HG02973 (cell line): ENCODE measurements at regions not wholly inside any gene's neighbourhood (a gene's known extent, or its start where the extent isn't known, plus 50 kb on each side); places are given as distances from the start of the nearest gene placed in this dataset.

Source experiments
- ATAC-seq: cut with Tn5 transposase; IDR thresholded peaks from one replicate; pipeline ENCODE4 v1.9.1; 2021; ENCODE audit warnings: moderate library complexity; ENCODE audit not compliant: unreplicated experiment

DNA sequence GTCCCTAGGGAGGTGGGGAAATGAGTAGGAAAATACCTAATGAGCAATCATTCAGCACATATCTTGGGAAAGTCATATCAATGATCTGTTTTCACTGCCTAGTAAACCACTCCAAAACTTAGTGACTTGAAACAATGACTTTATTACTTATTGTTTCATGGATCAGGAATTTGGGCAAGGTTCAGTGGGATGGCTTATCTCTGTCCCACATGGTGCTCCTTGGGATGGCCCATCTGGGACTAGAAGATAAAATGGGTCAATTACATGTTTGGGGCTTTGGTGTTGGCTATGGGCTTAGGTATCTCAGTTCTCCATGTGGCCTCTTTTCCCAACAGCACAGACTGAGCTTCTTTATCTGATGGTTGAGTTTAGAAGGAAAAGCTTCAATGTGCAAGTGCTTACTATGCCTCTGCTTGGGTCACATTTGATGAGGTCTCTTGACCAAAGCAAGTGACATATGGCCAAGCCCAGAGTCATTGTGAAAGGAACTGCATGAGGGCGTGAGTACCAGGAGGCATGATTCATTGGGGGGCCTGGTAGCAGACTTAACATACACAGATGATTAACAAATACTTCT, 218.1 kb upstream of the TNP1 start:
- ATAC-seq = no peak

GRCh38 chr2:217076657-217077232, 216.9 kb upstream of the TNP1 start:
- ATAC-seq = no peak

DNA sequence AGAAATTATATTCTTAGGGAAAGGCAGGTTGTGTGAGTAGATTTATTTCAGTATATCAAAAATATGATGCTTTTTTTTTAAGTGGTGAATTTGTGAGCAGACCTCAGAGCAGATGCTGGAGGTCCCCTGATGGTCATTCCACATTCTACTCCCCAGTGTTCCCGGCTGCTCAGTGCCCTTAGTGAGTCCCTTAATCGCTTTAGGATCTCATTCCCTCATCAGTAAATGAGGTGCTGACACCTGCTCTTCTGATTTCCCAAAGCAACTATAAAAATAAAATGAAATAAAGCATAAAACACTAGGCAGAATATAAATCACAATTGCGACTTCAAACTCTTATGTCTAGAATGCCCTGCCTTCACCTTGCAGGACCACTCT, 216.2 kb upstream of the TNP1 start:
- ATAC-seq = no peak

DNA sequence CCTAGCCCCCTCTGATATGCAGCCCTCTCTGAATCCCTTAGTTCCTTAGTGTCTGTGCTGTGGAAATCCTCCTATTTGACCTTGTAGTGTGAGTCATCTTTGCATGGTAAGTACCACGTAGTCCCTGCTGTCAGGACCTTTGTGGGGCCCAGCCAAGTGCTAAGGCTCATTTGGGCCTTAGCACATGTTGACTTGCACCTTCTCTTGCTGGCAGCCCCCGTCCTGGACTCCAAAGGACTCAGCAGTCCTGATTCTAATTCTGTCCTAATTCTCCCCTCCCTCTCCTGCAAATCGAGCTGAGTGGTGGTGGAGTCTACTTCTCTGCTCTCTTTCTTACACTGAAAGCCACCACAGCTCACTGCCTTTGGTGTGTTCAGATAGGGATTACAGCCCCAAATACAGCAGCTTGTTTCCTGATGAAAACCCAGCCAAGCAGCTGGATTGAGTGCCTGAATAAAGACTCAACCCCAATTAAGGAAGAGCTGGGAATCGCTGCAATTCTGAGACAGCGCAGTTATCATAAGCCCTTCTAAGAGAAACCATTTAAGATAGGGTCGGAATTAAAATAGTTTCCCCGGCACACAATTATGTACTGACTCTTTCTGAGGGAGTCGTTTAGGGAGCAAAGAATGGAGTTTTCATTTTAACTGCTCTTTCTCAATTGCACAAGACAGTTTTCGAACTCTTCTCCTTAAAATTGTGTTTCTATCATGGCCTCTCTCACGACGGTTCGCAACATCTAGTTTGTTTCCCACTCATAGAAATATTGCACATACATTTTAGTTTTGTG, 215.6 kb upstream of the TNP1 start:
- ATAC-seq = no peak

GRCh38 chr2:217074576-217075255, 214.9 kb upstream of the TNP1 start:
- ATAC-seq = no peak

GRCh38 chr2:217071416-217071815, 211.6 kb upstream of the TNP1 start:
- no peak for ATAC-seq

GRCh38 chr2:217070611-217071010, 210.7 kb upstream of the TNP1 start:
- ATAC-seq = no peak

DNA sequence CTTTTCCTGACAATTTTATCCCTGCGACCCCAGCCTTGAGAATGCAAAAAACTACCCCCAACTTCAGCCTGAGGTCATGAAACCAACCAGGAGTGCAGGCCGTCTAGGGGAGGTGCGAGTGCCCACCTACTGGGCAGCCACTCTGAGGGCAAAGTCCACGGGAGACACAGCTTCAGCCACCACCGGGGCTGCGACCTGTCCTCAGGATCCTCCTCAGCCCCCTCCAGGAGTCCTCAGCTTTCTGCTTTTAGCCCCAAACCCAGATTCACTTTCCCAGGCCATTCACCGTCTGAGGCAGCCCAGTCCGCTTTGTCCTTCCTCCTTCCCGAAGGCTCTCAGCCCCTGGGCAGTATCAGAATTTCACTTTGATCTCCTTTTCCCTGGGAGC, 210.2 kb upstream of the TNP1 start:
- no peak for ATAC-seq

GRCh38 chr2:217069263-217070042, 209.6 kb upstream of the TNP1 start:
- ATAC-seq = no peak

DNA sequence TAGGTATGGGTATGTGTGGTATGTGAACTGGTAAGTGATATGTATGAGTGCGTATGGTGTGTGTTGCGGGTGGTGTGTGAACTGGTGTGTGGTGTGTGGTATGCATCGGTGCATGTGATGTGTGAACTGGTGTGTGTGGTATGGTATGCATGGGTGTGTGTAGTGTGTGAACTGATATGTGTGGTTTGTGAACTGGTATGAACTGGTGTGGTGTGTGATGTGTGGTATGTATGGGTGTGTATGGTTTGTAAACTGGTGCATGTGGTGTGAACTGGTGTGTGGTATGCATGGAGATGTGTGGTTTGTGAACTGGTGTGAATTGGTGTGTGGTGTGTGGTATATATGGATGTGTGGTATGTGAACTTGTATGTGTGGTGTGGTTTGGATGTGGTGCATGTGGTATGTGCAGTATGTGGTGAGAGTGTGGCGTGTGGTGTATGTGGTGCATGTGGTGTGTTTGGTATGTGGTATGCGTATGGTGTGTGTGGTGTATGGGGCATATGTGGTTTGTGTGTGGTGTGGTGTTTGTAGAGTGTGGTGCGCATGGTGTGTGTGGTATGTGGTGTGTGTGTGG, 208.9 kb upstream of the TNP1 start:
- no peak for ATAC-seq

GRCh38 chr2:217067787-217068186, 207.9 kb upstream of the TNP1 start:
- ATAC-seq = no peak

GRCh38 chr2:217066510-217067270, 206.8 kb upstream of the TNP1 start:
- no peak for ATAC-seq

GRCh38 chr2:217065695-217066405, 206.0 kb upstream of the TNP1 start:
- ATAC-seq = no peak

DNA sequence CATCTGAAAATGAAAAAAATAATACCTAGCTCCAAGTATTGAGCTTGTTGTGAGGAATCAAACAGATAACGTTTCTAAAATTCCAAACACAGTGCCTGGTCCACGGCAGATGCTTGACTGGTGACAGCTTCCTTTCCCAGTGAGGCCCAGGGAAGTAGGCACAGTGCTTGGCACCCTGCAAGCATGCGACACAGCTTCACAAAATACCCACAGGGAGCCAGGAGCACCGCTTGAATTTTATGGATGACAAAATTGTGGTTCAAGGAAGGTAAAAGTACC, 205.1 kb upstream of the TNP1 start:
- no peak for ATAC-seq

GRCh38 chr2:217064234-217065011, 204.6 kb upstream of the TNP1 start:
- ATAC-seq = no peak

DNA sequence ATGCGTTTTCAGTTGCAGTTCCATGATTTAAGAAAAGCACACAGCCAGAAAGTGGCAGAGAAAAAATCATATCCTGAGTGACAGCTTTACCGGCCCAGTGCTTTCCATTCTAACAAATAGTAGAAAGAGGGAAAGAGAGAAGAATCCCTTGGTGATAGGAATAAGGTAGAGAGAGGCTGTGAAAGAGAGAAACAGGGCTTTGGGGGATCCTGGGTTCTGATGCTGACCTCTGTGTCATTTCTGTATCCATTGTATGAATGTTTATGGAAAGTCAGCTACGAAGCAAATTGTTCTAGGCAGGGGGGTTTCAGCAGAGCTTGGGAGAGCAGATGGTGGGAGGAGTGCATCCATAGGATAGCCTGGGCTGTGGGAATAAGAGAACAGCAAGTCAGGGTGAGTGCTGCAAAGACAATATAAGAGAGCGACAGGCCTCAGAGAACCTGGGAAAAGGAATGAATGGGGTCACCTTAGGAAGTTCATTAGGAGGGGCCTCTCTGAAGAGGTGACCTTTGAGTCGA, 203.4 kb upstream of the TNP1 start:
- ATAC-seq = no peak

- no peak for ATAC-seq
Measured at GRCh38 chr2:217062768-217063167, 202.9 kb upstream of the TNP1 start.

GRCh38 chr2:217061916-217062505, 202.1 kb upstream of the TNP1 start:
- ATAC-seq = no peak
